Endothelial cell of umbilical vein (primary cell): ENCODE measurements at regions not wholly inside any gene's neighbourhood (a gene's known extent, or its start where the extent isn't known, plus 50 kb on each side); places are given as distances from the start of the nearest gene placed in this dataset.

Source experiments
- BruUV-seq: library from RNA; stranded (reverse); fragments of 400-500 nt; replicated peaks from 2 replicates; lab custom pipeline; 2021; lab: Mats Ljungman, UMichigan
- CTCF ChIA-PET: fragments of 300-600, 350-600 bp; sonication (Branson Sonifier 250); formaldehyde crosslinking; loops from one replicate; lab custom pipeline; 2021; ENCODE audit warnings: antibody characterized with exemption, inconsistent platforms; lab: Charles Lee
- POLR2A ChIA-PET: fragments of 300-600, 350-600 bp; sonication (Branson Sonifier 250); formaldehyde crosslinking; loops from one replicate; lab custom pipeline; 2021; ENCODE audit warnings: antibody characterized with exemption, inconsistent platforms; lab: Charles Lee
- DNase-seq: peaks from one replicate; pipeline ENCODE4 v3.0.0-alpha.2; 2011; ENCODE audit warnings: low read depth, low spot score
- FAIRE-seq: peaks from 2 replicates; lab custom pipeline; 2011; peaks lifted over from hg19 to GRCh38; lab: Jason Lieb, UNC
- H2AFZ ChIP-seq: 2 replicates; pipeline ENCODE4 v1.6.0; 2012; ENCODE audit warnings: low read depth, low read length, control low read depth, inconsistent platforms
- H3K27ac ChIP-seq: 2 replicates; pipeline ENCODE4 v1.5.1; 2011; ENCODE audit warnings: low read depth, mild to moderate bottlenecking, control low read depth, low read length, moderate library complexity; ENCODE audit not compliant: insufficient read depth
- H3K27me3 ChIP-seq, 2 experiments: 2 replicates each; pipeline versions ENCODE4 v1.6.0 to v1.6.1; 2011; ENCODE audit warnings: low read length in 2 of 2, mixed read lengths in 1 of 2; ENCODE audit not compliant: control insufficient read depth in 2 of 2, insufficient read depth in 2 of 2
- H3K36me3 ChIP-seq, 2 experiments: 2 replicates in 1 of 2; 3 replicates in 1 of 2; pipeline ENCODE4 v1.5.1; 2011; ENCODE audit warnings: low read length in 2 of 2, mild to moderate bottlenecking in 1 of 2, moderate library complexity in 1 of 2; ENCODE audit not compliant: control insufficient read depth in 2 of 2, insufficient read depth in 2 of 2; ENCODE audit errors: extremely low read depth in 1 of 2
- H3K4me1 ChIP-seq: 3 replicates; pipeline ENCODE4 v1.5.1; 2011; ENCODE audit warnings: mild to moderate bottlenecking, low read length; ENCODE audit not compliant: control insufficient read depth, insufficient read depth; ENCODE audit errors: extremely low read depth
- H3K4me2 ChIP-seq: 2 replicates; pipeline ENCODE4 v1.6.1; 2011; ENCODE audit warnings: low read length, control low read depth, mixed read lengths; ENCODE audit not compliant: insufficient read depth
- H3K4me3 ChIP-seq, 3 experiments: fragments of 200-600 bp in 1 of 3; sonication (generic), shearing (Covaris generic) in 1 of 3; replicated peaks in 1 of 3; 2 replicates each; pipeline ENCODE4 v1.5.1; 2011 to 2016; ENCODE audit warnings: control low read depth in 3 of 3, low read length in 3 of 3, mild to moderate bottlenecking in 2 of 3, inconsistent platforms in 1 of 3, low read depth in 1 of 3, moderate library complexity in 1 of 3; ENCODE audit not compliant: insufficient read depth in 1 of 3
- H3K79me2 ChIP-seq: 2 replicates; pipeline ENCODE4 v1.6.0; 2012; ENCODE audit warnings: low read length, inconsistent platforms; ENCODE audit not compliant: control insufficient read depth, insufficient read depth
- H3K9ac ChIP-seq: replicated peaks from 2 replicates; pipeline ENCODE3; 2011; ENCODE audit warnings: low read length, control low read depth; ENCODE audit not compliant: insufficient read depth; ENCODE audit errors: extremely low read depth
- H3K9me1 ChIP-seq: replicated peaks from 3 replicates; pipeline ENCODE4 v1.6.0; 2011; ENCODE audit warnings: mild to moderate bottlenecking, low read length; ENCODE audit not compliant: control insufficient read depth, insufficient read depth; ENCODE audit errors: extremely low read depth
- H3K9me3 ChIP-seq: replicated peaks from 2 replicates; pipeline ENCODE4 v1.5.1; 2012; ENCODE audit warnings: low read length, inconsistent platforms; ENCODE audit not compliant: control insufficient read depth, insufficient read depth
- H4K20me1 ChIP-seq: replicated peaks from 2 replicates; pipeline ENCODE3; 2011; ENCODE audit warnings: mild to moderate bottlenecking, low read length; ENCODE audit not compliant: control insufficient read depth, insufficient read depth; ENCODE audit errors: extremely low read depth
- EZH2 ChIP-seq: IDR thresholded peaks from 2 replicates; pipeline ENCODE4 v1.6.1; 2012; ENCODE audit warnings: borderline replicate concordance, low read depth, mild to moderate bottlenecking, moderate library complexity, low read length, inconsistent platforms; ENCODE audit not compliant: severe bottlenecking
- FOS ChIP-seq: IDR thresholded peaks from 2 replicates; pipeline ENCODE4 v1.6.1; 2011; ENCODE audit warnings: mild to moderate bottlenecking, low read length, moderate library complexity, borderline replicate concordance; ENCODE audit not compliant: insufficient read depth
- GATA2 ChIP-seq: IDR thresholded peaks from 2 replicates; pipeline ENCODE4 v1.7.0; 2011; ENCODE audit warnings: low read depth, mild to moderate bottlenecking, moderate library complexity, mixed read lengths, low read length; ENCODE audit not compliant: insufficient read length, insufficient read depth
- JUN ChIP-seq: IDR thresholded peaks from 2 replicates; pipeline ENCODE4 v1.6.1; 2011; ENCODE audit warnings: borderline replicate concordance, low read depth; ENCODE audit not compliant: insufficient read length, insufficient read depth
- MYC ChIP-seq: IDR thresholded peaks from one replicate; pipeline ENCODE4 v1.6.1; 2011; ENCODE audit warnings: mild to moderate bottlenecking, low read depth, low read length
- POLR2A ChIP-seq: IDR thresholded peaks from 2 replicates; pipeline ENCODE4 v1.6.1; 2012; ENCODE audit warnings: low read depth, mild to moderate bottlenecking, control low read depth, low read length
- POLR2AphosphoS5 ChIP-seq: IDR thresholded peaks from 2 replicates; pipeline ENCODE4 v1.6.1; 2012; ENCODE audit warnings: low read depth, mild to moderate bottlenecking, control low read depth, low read length, moderate library complexity; ENCODE audit not compliant: insufficient read depth
- dilution Hi-C: fragments of 300-500 bp; cut with MboI; formaldehyde crosslinking; loops from one replicate; pipeline ENCODE4 v1.15.0; 2019; ENCODE audit warnings: low sequenced_read_pairs; ENCODE audit not compliant: extremely low pct_ligation_motif_present
- intact Hi-C: fragments of 100-400 bp; cut with micrococcal nuclease; formaldehyde crosslinking; loops from one replicate; pipeline ENCODE4 v1.10.0; 2022
- TF ChIP-seq, protein P1 (sequence below), 2 donors: IDR thresholded peaks; 1 replicate in 1 of 2; 2 replicates in 1 of 2; pipeline ENCODE4 v1.5.1; 2011; ENCODE audit warnings: low read length in 2 of 2, mild to moderate bottlenecking in 2 of 2, moderate library complexity in 2 of 2, control low read depth in 1 of 2, inconsistent platforms in 1 of 2, low read depth in 1 of 2; ENCODE audit not compliant: insufficient read depth in 1 of 2; ENCODE audit errors: extremely low read depth in 1 of 2
- TF ChIP-seq, protein P2 (sequence below): IDR thresholded peaks from 2 replicates; pipeline ENCODE4 v1.6.1; 2011; ENCODE audit not compliant: insufficient read depth, insufficient read length

DNA sequence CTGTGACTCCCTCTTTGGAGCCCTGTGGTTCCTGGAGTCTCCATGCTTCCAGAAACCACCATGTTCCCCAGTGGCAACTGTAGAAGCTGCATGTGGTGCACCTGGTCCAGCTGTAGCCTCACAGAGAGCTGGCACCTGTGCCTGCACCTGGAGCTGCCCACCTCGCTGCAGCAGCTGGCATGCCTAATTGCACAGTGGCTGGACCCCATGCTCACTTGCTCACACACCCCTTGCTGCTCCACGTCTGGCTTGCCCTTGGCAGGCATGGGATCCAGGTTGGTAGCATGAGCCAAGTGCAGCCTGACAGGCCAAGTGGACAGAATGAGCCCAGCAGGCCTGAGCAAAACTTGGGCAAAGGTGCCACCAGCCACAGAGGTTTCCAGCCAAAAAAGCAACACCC lies 680.1 kb downstream of the MATN1 start:
- no peak for DNase-seq
- dilution Hi-C loops (no loop called here), intact Hi-C loops (no loop called here)
- no peaks in the 10 kb centered on the region for H3K79me2 ChIP-seq
- CTCF ChIA-PET = no interaction called here
- no peaks in the 10 kb centered on the region for H3K9me3 ChIP-seq
- no peak overlapping the region for H2AFZ ChIP-seq
- H3K27me3 ChIP-seq = no peaks in the 10 kb centered on the region
- H3K36me3 ChIP-seq = no peaks in the 10 kb centered on the region
- BruUV-seq = no TSS peak
- H3K9ac ChIP-seq = no peak overlapping the region
- TF ChIP-seq POLR2AphosphoS5 (no peak), EZH2 (no peak), MYC (no peak), JUN (no peak), POLR2A (no peak), FOS (no peak), GATA2 (no peak)
- TF ChIP-seq, protein P1, sequence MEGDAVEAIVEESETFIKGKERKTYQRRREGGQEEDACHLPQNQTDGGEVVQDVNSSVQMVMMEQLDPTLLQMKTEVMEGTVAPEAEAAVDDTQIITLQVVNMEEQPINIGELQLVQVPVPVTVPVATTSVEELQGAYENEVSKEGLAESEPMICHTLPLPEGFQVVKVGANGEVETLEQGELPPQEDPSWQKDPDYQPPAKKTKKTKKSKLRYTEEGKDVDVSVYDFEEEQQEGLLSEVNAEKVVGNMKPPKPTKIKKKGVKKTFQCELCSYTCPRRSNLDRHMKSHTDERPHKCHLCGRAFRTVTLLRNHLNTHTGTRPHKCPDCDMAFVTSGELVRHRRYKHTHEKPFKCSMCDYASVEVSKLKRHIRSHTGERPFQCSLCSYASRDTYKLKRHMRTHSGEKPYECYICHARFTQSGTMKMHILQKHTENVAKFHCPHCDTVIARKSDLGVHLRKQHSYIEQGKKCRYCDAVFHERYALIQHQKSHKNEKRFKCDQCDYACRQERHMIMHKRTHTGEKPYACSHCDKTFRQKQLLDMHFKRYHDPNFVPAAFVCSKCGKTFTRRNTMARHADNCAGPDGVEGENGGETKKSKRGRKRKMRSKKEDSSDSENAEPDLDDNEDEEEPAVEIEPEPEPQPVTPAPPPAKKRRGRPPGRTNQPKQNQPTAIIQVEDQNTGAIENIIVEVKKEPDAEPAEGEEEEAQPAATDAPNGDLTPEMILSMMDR (IDR thresholded peaks at IDR 0.05; ENCODE audit: extremely low read depth in 1 of 2, insufficient read depth in 1 of 2, low read depth in 1 of 2, low read length in 2 of 2) = no peak
- TF ChIP-seq, protein P2, sequence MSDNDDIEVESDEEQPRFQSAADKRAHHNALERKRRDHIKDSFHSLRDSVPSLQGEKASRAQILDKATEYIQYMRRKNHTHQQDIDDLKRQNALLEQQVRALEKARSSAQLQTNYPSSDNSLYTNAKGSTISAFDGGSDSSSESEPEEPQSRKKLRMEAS = no peak
- FAIRE-seq = no peak
- no peaks in the 10 kb centered on the region for H4K20me1 ChIP-seq
- H3K4me2 ChIP-seq = no peak overlapping the region
- H3K9me1 ChIP-seq = no peaks in the 10 kb centered on the region
- H3K4me3 ChIP-seq = no peak overlapping the region
- POLR2A ChIA-PET = no interaction called here
- H3K27ac ChIP-seq = no peak overlapping the region
- no peaks in the 10 kb centered on the region for H3K4me1 ChIP-seq
